ENCODE measurements at regions not wholly inside any gene's neighbourhood (a gene's known extent, or its start where the extent isn't known, plus 50 kb on each side); places are given as distances from the start of the nearest gene placed in this dataset.

DNA sequence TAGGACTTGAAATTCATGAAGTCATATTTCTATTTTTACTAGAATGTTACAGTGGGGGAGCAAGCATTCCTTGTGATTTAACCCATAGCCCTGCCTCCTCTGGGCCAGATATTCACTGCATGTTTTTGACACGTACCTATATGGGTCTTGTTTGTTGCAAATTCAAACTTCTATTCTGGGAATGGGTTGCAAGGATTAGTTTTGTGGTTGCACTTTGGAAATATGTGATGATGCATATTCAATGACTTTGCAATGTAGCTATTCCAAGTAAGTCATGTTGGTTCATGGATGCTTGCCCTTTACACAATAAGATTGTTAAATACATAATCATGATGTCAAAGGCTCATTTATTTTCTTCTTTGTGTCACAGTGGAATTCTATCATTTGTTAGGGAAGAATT, 440.8 kb downstream of the TDRD3 start:
- TF ChIP-seq EZH2 (IDR thresholded peaks at IDR 0.05; ENCODE audit: borderline replicate concordance, low read length): no peak
- TF ChIP-seq, protein P1, sequence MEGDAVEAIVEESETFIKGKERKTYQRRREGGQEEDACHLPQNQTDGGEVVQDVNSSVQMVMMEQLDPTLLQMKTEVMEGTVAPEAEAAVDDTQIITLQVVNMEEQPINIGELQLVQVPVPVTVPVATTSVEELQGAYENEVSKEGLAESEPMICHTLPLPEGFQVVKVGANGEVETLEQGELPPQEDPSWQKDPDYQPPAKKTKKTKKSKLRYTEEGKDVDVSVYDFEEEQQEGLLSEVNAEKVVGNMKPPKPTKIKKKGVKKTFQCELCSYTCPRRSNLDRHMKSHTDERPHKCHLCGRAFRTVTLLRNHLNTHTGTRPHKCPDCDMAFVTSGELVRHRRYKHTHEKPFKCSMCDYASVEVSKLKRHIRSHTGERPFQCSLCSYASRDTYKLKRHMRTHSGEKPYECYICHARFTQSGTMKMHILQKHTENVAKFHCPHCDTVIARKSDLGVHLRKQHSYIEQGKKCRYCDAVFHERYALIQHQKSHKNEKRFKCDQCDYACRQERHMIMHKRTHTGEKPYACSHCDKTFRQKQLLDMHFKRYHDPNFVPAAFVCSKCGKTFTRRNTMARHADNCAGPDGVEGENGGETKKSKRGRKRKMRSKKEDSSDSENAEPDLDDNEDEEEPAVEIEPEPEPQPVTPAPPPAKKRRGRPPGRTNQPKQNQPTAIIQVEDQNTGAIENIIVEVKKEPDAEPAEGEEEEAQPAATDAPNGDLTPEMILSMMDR (conservative IDR thresholded peaks at IDR 0.05 in 1 of 2, IDR thresholded peaks at IDR 0.05 in 1 of 2; ENCODE audit: extremely low read depth in 1 of 2, insufficient read depth in 1 of 2, low read depth in 1 of 2, low read length in 2 of 2): no peak

Data from mammary epithelial cell (primary cell).